GM03348 (cell line): ENCODE measurements at regions not wholly inside any gene's neighbourhood (a gene's known extent, or its start where the extent isn't known, plus 50 kb on each side); places are given as distances from the start of the nearest gene placed in this dataset.

ENCODE experiments used
- DNase-seq: peaks from one replicate; pipeline ENCODE4 v3.0.0; 2012; ENCODE audit warnings: low spot score

DNA sequence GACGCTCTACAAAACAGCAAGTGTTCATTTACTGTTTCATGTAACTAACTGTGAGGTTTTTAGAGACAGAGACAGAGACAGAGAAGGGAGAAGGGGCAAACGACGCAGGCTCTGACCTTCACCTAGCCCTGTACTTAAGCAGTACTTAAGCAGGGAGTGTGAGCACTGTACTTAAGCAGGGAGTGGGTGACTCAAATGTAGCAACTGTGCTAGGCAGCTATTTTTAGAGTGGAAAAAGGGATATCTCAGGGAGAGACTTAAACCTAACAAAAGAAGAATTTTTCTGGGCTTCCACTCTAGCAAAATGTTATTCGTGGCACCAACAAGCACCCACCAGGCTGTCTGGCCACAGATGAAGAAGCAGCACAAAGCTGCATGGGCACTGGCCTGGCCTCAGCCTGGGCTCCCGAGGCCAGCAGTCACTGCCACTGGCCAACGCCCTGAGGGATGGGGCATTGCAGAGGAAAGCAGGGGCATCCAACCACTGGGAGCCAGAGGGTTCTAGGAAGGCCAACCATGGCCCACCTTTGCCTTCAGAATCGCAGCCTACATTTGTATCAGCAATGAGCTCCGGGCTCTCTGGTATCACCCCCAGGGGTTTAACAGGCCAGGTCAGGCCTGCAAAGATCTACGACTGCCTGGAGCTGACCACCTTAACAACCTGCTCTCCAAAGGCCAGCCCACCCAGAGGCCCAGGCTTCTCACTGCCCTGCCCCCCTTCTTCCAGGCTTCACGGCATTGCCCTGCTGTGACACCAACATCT lies 154.3 kb downstream of the TTC32 start:
- peak; percentile 52 for DNase-seq

DNA sequence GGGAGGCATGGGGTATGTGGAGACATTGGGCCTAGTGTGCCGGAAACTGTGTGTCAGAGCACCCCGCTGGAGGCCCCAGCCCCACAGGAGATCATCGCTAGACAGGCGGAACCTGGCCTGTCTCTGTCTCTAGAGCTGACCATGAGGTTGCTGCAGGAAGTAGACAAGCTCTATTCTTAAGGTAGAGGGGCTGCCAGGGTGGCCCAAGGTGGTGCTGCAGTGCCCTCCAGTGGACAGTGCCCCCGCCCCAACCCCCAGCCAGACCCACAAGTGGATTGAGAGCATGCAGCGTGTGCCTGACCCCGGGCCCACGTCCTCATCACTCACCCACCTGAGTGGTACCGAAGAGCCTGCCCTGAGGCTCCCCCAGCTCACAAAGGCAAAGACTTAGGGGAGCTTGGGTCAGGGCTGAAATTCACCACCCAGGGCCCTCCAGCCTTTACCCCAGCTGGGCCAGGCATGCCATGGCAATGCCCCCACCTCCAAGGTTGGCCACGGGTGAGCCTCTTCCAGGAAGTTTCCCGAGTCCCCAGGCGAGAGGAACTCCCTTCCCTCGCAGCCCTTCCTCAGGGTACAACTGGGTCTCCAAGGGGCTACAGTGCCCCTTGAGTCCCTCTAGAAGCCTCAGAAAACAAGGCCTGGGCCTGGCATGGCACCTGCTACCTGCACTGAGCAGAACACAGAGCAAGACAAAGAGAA lies 155.0 kb downstream of the TTC32 start:
- peak; percentile 54 for DNase-seq

DNA sequence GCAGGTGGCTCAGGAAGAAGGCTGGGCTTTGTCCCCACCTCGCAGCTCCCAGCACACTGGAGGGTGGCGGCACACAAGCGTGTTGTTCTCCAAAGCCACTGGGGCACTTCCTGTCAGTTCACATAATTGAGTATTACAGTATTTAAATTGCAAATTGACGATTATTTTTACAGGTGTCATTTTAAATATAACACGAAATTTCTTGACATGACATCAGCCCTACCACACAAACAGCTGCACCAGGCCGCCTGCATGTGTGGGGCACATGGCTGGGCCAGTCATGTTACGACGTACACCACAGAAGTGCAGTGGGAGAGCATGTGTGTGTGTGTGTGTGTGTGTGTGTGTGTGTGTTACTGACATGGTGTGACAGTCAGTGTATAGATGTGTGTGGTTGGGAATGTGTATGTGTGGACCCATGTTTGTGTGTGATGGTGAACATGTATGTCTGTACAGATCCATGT lies 155.6 kb downstream of the TTC32 start:
- no peak for DNase-seq

- DNase-seq, result no peak
Observed at GRCh38 chr2:19745318-19746136, 156.3 kb downstream of the TTC32 start.

- no peak for DNase-seq
Observed at GRCh38 chr2:19744456-19745199, 157.2 kb downstream of the TTC32 start.

- DNase-seq, result no peak
Observed at GRCh38 chr2:19743641-19744040, 158.1 kb downstream of the TTC32 start.

DNA sequence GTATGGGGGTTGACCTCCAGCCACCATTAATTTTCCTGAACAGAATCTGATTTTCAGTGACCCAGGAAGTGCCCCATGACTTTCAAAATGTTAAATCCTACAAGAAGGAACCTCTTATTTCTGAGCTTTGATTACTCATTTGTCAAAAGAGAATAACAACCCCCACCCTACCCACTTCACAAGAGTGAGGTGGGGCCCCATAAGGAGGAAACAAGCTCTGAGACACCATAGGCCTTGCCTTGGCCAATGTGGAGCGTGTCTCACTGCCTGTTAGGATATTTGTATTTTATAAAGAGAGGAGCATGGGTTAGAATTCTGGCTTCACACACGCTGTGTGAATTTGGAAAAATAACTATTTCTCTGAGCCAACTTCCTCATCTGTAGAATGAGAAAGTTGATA lies 158.9 kb downstream of the TTC32 start:
- no peak for DNase-seq

DNA sequence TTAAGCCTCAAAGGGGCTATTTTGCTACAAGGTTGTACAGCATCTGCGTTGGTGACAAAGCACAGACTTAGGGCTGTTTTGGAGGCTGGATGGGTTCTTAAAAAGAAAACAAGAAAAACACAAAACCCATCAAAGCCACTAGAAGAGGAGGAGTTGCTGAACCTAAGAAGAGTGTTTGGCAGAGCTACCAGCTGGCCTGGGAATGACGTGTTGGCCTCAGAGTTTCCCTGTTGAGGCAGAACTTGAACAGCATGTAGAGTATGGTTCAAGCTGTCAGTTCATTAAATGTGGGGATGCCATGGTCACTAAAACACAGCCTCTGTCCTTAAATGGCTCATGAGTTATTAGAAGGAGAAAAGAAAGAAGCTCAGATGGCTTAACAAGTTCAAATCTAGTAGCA lies 162.5 kb downstream of the TTC32 start:
- DNase-seq, result no peak

DNA sequence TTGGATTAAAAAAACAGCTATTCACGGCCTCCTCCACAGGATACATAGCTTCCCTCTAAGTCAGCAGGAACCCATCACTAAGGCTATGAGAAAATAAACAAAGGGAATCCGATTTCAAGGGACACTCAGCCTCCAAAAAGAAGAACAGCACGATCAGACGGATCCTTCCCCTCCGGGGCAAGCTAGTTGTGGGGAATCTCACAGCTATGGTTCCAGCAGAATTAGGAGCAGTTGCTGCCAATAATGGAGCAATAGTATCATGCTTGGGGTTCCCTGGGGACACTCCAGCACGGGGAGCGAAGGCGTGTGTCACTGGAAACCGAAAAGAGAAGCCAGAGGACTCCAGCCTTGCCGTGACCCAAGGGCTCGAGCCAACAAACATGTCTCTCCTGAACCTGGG lies 163.1 kb downstream of the TTC32 start:
- DNase-seq, result peak; percentile 64

DNA sequence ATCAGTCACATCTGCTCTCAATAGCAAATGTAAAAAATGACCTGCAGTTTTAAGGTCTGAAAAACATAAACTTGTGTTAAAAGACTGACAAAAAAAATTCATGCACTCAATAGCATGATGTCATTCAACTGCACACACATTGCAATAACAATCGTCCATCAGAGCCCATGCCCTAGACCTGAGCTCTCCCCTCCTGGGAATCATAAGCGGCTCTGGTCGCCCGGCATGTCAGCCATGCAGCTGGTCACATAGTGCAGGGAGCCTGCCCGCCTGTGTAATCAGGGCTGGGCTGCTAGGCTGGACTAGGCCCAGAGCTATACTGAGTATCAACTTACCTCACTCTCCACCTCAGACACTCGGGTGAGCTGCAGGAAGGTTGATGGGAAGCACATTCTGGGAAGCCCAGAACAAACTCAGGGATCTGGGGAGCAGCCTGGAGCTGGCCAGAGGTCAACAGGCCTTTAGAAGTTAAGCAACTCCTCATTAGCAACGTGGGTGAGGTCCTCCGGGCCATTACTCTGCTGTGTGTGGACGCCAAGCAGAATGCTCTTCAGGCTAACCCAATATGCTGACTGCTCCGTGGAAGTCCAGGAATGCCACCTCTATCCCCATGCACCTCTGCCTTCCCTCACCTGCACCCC lies 165.5 kb downstream of the TTC32 start:
- DNase-seq, result no peak

GRCh38 chr2:19733951-19734425 lies 167.8 kb downstream of the TTC32 start:
- DNase-seq, result peak; percentile 55

- no peak for DNase-seq
Observed at GRCh38 chr2:19733390-19733789, 168.4 kb downstream of the TTC32 start.

DNA sequence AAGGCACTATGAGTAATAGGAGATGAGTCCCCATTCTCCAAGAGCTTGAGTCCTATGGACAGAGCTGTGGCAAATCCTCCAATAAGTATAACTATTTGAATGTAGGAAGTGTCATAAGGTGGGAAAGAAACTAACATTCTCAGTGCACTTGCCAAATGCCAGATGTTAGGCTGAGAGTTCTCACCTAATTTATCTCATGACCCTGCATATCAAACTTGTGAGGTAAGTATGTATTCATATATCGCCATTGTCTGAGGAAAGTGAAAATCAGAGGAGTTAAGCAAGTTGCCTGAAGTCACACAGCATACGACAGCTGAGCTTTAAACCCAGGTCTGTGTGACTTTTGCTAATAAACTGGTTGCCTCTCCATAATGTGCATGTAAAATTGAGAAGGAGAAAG lies 169.5 kb downstream of the TTC32 start:
- no peak for DNase-seq

DNA sequence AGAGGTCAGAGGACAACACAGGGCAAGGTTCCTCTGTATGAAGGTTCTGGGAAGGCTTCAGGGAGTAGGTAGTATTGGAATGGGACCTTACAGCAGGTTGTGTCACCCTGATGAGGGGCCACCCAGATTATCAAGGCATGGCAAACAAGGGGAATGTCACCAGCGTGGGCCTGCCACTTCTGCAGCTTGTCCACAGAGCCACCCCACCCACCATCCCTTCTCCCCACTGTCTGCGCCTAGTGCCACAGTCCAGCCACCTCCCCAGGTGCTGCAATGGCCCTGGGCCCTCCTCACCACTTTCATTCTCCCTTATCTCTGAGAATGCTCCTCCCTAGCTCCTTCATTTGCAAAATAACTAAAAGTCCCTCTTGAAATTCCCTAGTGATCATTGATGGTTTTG lies 170.3 kb downstream of the TTC32 start:
- DNase-seq, result no peak

DNA sequence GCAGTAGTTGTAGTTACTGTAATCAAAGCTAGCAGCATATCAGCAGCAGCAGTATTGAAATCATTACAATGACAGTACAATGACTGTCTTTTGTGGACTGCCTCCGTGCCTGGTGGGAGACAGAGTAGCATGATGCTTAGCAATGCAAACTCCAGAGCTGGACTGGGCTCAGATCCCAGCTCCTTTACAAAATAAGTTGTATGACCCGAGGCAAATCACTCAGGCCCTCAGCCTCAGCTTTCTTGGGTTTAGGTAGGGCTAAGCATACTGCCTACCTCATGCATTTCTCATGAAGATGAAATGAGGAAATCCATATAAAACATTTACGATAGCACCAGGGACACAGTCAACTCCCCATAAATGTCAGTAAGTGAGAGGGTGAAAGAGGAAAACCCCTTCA lies 170.7 kb downstream of the TTC32 start:
- DNase-seq, result no peak

DNA sequence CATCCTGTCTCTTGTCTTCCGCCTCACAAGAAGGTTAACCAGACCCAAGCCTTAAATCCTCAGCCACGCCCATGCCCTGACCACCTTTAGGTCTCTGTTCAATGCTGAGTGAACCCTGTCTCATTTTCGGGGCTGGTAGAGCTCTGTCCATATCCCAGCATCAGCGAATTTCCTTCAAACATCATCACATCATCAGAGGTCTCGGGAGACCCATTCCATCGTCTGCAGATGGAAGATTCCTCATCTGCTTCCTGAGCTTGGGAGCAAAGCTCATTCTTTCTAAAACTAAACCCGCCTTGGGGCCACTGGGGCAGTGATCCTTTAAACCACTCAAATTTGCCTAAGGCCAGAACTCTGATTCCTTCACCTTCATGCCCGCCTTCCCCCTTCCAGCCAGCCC lies 173.7 kb downstream of the TTC32 start:
- no peak for DNase-seq

GRCh38 chr2:19725392-19725791 lies 176.4 kb downstream of the TTC32 start:
- DNase-seq, result no peak

DNA sequence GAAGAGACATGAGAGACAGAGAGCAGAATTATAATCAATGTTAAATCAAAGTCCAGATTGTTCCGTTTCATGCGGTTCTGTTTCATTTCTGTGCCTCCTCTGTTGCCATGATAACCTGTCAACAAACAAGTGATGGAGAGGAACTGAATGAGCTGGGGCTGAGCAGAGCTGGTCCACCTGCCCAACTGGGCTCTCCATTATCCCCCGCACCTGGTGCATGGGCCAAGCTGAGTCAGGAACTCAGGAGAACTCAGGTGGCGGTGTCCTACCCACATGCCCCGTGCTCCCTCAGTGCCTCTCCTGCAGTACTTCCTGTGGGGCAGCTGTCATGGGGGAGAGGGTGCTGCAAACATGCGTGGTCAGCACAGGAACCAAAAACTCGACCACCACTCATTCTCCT lies 178.8 kb downstream of the TTC32 start:
- no peak for DNase-seq

GRCh38 chr2:19722531-19722971 lies 179.2 kb downstream of the TTC32 start:
- DNase-seq, result no peak

- DNase-seq, result no peak
Observed at GRCh38 chr2:19720306-19720705, 181.5 kb downstream of the TTC32 start.

DNA sequence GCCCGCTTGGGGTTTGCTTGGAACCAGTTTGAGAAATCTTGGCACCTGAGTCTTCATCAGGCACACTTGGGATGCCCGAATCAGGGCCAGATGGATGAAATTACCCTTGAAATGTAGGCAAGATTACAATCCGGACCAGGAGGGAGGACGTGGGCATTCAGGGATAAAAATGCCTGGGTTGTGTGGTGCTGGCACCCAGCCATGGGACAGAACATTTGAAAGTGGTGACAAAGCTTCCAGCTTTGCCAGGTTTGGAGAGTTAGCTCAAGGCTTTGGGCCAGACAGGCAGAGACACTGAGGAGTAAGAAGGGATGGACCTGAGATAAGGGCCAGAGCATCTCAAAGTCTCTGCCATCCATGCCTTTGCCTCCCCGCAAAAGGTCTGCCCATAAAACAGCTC lies 182.2 kb downstream of the TTC32 start:
- DNase-seq, result no peak
